Heart right ventricle (tissue), 16 donors: ENCODE measurements at regions not wholly inside any gene's neighbourhood (a gene's known extent, or its start where the extent isn't known, plus 50 kb on each side); places are given as distances from the start of the nearest gene placed in this dataset.

Experiments used
- ATAC-seq, 8 donors: fragments of 200-7000 bp; cut with Tn5 transposase; one replicate each; pipeline ENCODE4 v1.9.1; 2020; ENCODE audit warnings: mild to moderate bottlenecking in 8 of 8, moderate library complexity in 8 of 8, moderate number of reproducible peaks in 1 of 8
- DNase-seq, 2 donors: peaks; one replicate each; pipeline ENCODE4 v3.0.0-alpha.2; 2020
- H3K27ac ChIP-seq, 10 donors: fragments of 200-600 bp; sonication (generic) in 2 of 10; one replicate each; pipeline versions ENCODE4 v1.5.0 to v1.8.0; 2020 to 2022; ENCODE audit warnings: mild to moderate bottlenecking in 3 of 10
- H3K27me3 ChIP-seq, 7 donors: fragments of 200-600 bp; one replicate each; pipeline ENCODE4 v1.8.0; 2021 to 2022; ENCODE audit warnings: mild to moderate bottlenecking in 2 of 7
- H3K36me3 ChIP-seq, 9 donors: fragments of 200-600 bp; sonication (generic) in 1 of 9; one replicate each; pipeline versions ENCODE4 v1.5.0 to v1.8.0; 2020 to 2022; ENCODE audit warnings: mild to moderate bottlenecking in 2 of 9
- H3K4me1 ChIP-seq, 9 donors: fragments of 200-600 bp; sonication (generic) in 1 of 9; one replicate each; pipeline versions ENCODE4 v1.5.0 to v1.8.0; 2020 to 2022; ENCODE audit warnings: mild to moderate bottlenecking in 4 of 9
- H3K4me3 ChIP-seq, 10 donors: fragments of 200-600 bp; sonication (generic) in 2 of 10; one replicate each; pipeline versions ENCODE4 v1.5.0 to v1.8.0; 2020 to 2022; ENCODE audit warnings: mild to moderate bottlenecking in 7 of 10, moderate library complexity in 2 of 10
- H3K9me3 ChIP-seq, 11 donors: fragments of 200-600 bp in 10 of 11; sonication (generic) in 2 of 11; one replicate each; pipeline versions ENCODE4 v1.5.0 to v1.8.0; 2013 to 2022; ENCODE audit warnings: mild to moderate bottlenecking in 2 of 11, control low read depth in 1 of 11, moderate library complexity in 1 of 11
- WGBS, 2 donors: extraction: QIAGEN DNeasy Blood & Tissue Kit; methylation state at CpG; one replicate each; pipeline ENCODE4 v1.1.7; 2013; ENCODE audit warnings: inconsistent platforms in 1 of 2; 5-methylcytosine and 5-hydroxymethylcytosine counted together
- intact Hi-C, 10 donors: fragments of 100-400 bp; cut with DNase I; formaldehyde crosslinking; loops; one replicate each; pipeline versions ENCODE4 v1.11.1 to v1.14.2; 2022
- TF ChIP-seq, protein P1 (sequence below), 9 donors: fragments of 200-600 bp; sonication (generic) in 2 of 9; IDR thresholded peaks; one replicate each; pipeline versions ENCODE4 v1.5.0 to v1.8.0; 2021 to 2022; ENCODE audit warnings: antibody characterized with exemption in 9 of 9, mild to moderate bottlenecking in 5 of 9, moderate library complexity in 1 of 9
- donor health status: Arrhythmogenic right ventricular cardiomyopathy.
- donor health status: ischemic (EF 13 %, LVEDD 7.1; RV severe dilation, severe dysfunction).
- donor health status: healthy with polysubstance abuse.
- donor health status: DM: no; HTN: yes; CAD: no.
- donor health status: DM: no; HTN: no; CAD: no.
- donor health status: ischemic (EF 25% LVEDD 6.9; RV normal size, moderate dysfunction).
- donor health status: ischemic (EF 25% LVEDD 5.7; RV mildly dilated, moderate dysfunction).
- donor health status: healthy.
- donor health status: DM: yes; HTN: yes; CAD: no.
- donor health status: Ischemic cardiomyopathy.
- donor health status: ischemic (EF 35%, LVEDD 5.7; RV mildly dilated, moderate dysfunction).
- donor health status: nonischemic (EF 11% LVEDD 7.7; RV severe dilation, severe dysfunction).
- donor health status: DM: yes; HTN: yes; CAD: no.
- donor health status: PGD.
- donor health status: ischemic (EF 29% LVEDD 5.4; RV normal size, mild dysfunction).
- donor health status: nonischemic (EF 23%, LVEDD 6.1; RV moderate dilation, normal function).

GRCh38 chr4:167645358-167645757, 411.1 kb upstream of the SPOCK3 start:
- Histone ChIP-seq H3K36me3 (no peaks in the 10 kb centered on the region), H3K4me3 (no peak overlapping the region), H3K9me3 (peaks cover 0 to 8% (median 0%) of the 10 kb centered on the region in 11 donors), H3K4me1 (no peaks in the 10 kb centered on the region), H3K27me3 (no peaks in the 10 kb centered on the region), H3K27ac (no peak overlapping the region)
- no peak for DNase-seq
- intact Hi-C loops = no loop called here
- TF ChIP-seq, protein P1, sequence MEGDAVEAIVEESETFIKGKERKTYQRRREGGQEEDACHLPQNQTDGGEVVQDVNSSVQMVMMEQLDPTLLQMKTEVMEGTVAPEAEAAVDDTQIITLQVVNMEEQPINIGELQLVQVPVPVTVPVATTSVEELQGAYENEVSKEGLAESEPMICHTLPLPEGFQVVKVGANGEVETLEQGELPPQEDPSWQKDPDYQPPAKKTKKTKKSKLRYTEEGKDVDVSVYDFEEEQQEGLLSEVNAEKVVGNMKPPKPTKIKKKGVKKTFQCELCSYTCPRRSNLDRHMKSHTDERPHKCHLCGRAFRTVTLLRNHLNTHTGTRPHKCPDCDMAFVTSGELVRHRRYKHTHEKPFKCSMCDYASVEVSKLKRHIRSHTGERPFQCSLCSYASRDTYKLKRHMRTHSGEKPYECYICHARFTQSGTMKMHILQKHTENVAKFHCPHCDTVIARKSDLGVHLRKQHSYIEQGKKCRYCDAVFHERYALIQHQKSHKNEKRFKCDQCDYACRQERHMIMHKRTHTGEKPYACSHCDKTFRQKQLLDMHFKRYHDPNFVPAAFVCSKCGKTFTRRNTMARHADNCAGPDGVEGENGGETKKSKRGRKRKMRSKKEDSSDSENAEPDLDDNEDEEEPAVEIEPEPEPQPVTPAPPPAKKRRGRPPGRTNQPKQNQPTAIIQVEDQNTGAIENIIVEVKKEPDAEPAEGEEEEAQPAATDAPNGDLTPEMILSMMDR (IDR thresholded peaks at IDR 0.05) = no peak
- ATAC-seq = no peak

DNA sequence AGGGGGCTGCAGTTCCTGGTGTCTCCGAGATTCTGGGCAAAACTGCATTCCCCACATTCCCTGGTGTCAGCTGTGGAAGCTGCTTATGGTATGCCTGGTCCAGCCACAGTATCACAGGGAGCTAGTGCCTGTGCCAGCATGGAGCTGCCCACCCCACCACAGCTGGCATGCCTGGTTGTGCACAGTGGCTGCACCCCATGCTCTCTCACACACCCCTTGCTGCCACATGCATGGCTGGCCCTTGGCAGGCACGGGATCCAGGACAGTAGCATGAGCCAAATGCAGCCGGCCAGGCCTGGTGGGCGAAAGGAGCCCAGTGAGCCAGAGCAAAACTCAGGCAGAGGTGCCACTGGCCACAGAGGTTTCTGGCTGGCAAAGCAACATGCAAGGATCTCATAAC, 418.0 kb upstream of the SPOCK3 start:
- Histone ChIP-seq H3K27me3 (no peaks in the 10 kb centered on the region), H3K36me3 (no peaks in the 10 kb centered on the region), H3K4me1 (no peaks in the 10 kb centered on the region), H3K9me3 (peaks cover 0 to 13% (median 0%) of the 10 kb centered on the region in 11 donors), H3K4me3 (no peak overlapping the region), H3K27ac (no peak overlapping the region)
- ATAC-seq (no peak), DNase-seq (no peak)
- TF ChIP-seq, protein P1 (IDR thresholded peaks at IDR 0.05) = no peak
- 67 to 69% methylated on average over 4 of the region's 4 CpGs for WGBS, 2 donors
- intact Hi-C loops = no loop called here

GRCh38 chr4:167688660-167689142, 403.6 kb upstream of the ANXA10 start:
- Histone ChIP-seq H3K36me3 (no peaks in the 10 kb centered on the region), H3K27ac (no peak overlapping the region), H3K4me1 (no peaks in the 10 kb centered on the region), H3K4me3 (no peak overlapping the region), H3K9me3 (peaks cover 0 to 14% (median 0%) of the 10 kb centered on the region in 11 donors), H3K27me3 (no peaks in the 10 kb centered on the region)
- DNase-seq (no peak), ATAC-seq (no peak)
- TF ChIP-seq, protein P1 (IDR thresholded peaks at IDR 0.05) = no peak
- intact Hi-C loops = no loop called here
- 81 to 87% methylated on average over 9 of the region's 9 CpGs for WGBS, 2 donors

GRCh38 chr4:167702391-167702790, 389.9 kb upstream of the ANXA10 start:
- H3K36me3 ChIP-seq = no peaks in the 10 kb centered on the region
- H3K27me3 ChIP-seq = no peaks in the 10 kb centered on the region
- TF ChIP-seq, protein P1 (IDR thresholded peaks at IDR 0.05) = no peak
- intact Hi-C loops = no loop called here
- no peaks in the 10 kb centered on the region for H3K4me1 ChIP-seq
- no peak overlapping the region for H3K4me3 ChIP-seq
- no peak for DNase-seq
- no peak overlapping the region for H3K27ac ChIP-seq
- no peaks in the 10 kb centered on the region for H3K9me3 ChIP-seq
- no peak for ATAC-seq
